Urinary bladder (tissue), 3 donors: ENCODE measurements at regions not wholly inside any gene's neighbourhood (a gene's known extent, or its start where the extent isn't known, plus 50 kb on each side); places are given as distances from the start of the nearest gene placed in this dataset.

ENCODE experiments used
- DNase-seq: peaks from one replicate; pipeline ENCODE4 v3.0.0-alpha.2; 2015; ENCODE audit errors: extremely low spot score
- H3K27ac ChIP-seq: one replicate; pipeline ENCODE4 v1.5.1; 2013; ENCODE audit warnings: low read depth, mild to moderate bottlenecking, moderate library complexity
- H3K36me3 ChIP-seq: one replicate; pipeline ENCODE4 v1.6.1; 2013; ENCODE audit warnings: mild to moderate bottlenecking, moderate library complexity; ENCODE audit not compliant: insufficient read depth
- H3K4me1 ChIP-seq: one replicate; pipeline ENCODE4 v1.6.1; 2013; ENCODE audit warnings: mild to moderate bottlenecking, moderate library complexity; ENCODE audit not compliant: insufficient read depth
- H3K4me3 ChIP-seq: one replicate; pipeline ENCODE4 v1.5.1; 2013; ENCODE audit warnings: low read depth, low read length
- WGBS: extraction: QIAGEN DNeasy Blood & Tissue Kit; methylation state at CpG from one replicate; pipeline ENCODE4 v1.1.7; 2013; 5-methylcytosine and 5-hydroxymethylcytosine counted together
- donor health status: healthy with polysubstance abuse.
- donor health status: healthy.

DNA sequence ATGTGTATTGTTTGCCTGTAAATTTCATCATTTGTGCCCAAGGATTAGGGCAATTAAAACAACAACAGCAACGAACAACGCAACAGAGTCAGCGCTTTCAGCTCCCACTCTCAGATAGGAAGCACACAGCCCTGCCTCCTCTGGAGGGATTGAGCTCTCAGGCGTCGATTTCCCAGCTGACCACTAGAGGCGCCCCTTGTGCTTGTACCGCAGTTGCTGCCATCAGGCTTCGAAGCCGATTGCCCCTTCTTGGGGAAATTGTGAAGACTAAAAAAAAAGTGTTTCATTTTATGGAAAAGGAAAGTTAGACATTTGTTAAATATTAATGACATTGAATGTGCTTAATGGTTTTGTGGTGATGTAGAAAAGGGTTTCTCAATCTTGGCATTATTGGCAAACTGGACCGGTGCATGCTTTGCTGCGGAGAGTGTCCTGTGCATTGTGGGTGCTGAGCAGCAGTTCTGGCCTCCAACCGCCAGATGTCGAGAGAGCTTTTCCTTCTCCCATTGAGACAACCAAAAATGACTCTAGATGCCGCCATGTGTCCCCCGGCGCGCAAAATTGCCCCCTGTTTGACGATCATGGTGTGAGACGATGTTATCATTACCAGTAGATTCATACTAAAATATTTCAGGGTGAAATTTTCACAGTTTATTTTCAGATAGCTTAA lies 650.4 kb upstream of the RBFOX1 start:
- H3K4me1 ChIP-seq, result no peaks in the 10 kb centered on the region
- 55% methylated on average over 19 of the region's 19 CpGs for WGBS
- no peaks in the 10 kb centered on the region for H3K36me3 ChIP-seq
- no peak overlapping the region for H3K27ac ChIP-seq
- DNase-seq, result no peak
- H3K4me3 ChIP-seq, result no peak overlapping the region

DNA sequence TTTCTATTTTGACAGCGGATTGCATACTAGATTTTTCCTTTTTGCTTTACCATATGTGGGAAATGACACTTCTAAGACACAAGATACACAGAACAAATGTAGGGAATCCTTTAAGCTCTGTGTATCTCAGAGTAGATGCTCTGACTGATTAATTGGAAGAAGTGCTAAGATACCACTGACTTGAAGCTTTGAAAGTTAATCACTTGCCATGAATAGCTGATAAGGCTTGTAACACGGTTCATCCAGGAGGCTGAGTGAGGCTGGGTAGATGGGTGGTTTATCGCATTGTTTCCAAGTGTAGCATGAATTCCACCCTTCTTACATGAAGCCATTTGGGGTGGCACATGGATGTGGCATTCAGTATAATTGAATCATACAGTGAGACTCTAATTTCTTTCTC lies 654.1 kb upstream of the RBFOX1 start:
- DNase-seq, result no peak
- H3K4me3 ChIP-seq, result no peak overlapping the region
- no peak overlapping the region for H3K27ac ChIP-seq
- WGBS, result 40% methylated on average over 3 of the region's 3 CpGs
- H3K4me1 ChIP-seq, result no peaks in the 10 kb centered on the region
- H3K36me3 ChIP-seq, result no peaks in the 10 kb centered on the region

- DNase-seq, result no peak
- no peaks in the 10 kb centered on the region for H3K36me3 ChIP-seq
- WGBS, result 78% methylated on average over 4 of the region's 4 CpGs
- no peak overlapping the region for H3K4me3 ChIP-seq
- H3K27ac ChIP-seq, result no peak overlapping the region
- no peaks in the 10 kb centered on the region for H3K4me1 ChIP-seq
Measured at GRCh38 chr16:6674071-6674470, 658.6 kb upstream of the RBFOX1 start.

DNA sequence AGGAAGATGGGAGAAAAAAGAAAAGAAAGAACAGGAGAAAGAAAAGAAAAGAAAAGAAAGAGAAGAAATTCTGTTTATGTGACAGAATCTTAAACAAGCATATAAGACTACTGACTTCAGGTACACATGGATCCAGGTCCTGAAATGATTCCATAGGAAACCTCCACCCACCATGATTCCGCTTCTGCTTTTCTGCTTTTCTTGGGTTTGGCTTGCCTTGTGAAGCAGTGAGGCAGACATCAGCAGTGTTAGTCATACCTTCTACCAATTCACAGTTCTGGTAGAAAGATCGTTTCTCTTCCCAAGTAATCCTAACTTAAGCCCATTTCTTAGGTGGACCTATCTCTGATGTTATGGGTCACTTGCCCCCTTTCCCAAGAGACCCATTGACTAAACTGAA lies 660.1 kb upstream of the RBFOX1 start:
- WGBS, result 61% methylated on average over 2 of the region's 2 CpGs
- no peaks in the 10 kb centered on the region for H3K4me1 ChIP-seq
- H3K27ac ChIP-seq, result no peak overlapping the region
- no peak for DNase-seq
- no peak overlapping the region for H3K4me3 ChIP-seq
- H3K36me3 ChIP-seq, result no peaks in the 10 kb centered on the region

DNA sequence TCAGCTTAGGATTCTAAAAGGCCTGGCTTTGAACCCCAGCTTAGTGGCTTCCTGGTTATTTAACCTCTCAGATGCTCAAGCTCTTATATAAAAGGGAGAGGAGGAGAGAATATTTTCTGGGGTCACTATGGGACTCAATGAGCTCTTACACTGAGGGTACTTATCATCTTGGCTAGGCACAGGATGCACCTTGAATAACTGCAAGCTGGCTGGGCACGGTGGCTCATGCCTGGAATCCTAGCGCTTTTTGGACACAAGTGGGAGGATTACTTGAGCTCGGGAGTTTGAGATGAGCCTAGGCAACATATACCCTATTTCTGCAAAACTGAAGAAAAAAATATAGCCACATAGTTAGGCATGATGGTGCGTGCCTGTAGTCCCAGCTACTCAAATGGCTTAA lies 665.3 kb upstream of the RBFOX1 start:
- Histone ChIP-seq H3K36me3 (no peaks in the 10 kb centered on the region), H3K27ac (no peak overlapping the region), H3K4me1 (no peaks in the 10 kb centered on the region), H3K4me3 (no peak overlapping the region)
- WGBS, result 78% methylated on average over 4 of the region's 4 CpGs
- no peak for DNase-seq

- no peak overlapping the region for H3K4me3 ChIP-seq
- no peaks in the 10 kb centered on the region for H3K4me1 ChIP-seq
- H3K36me3 ChIP-seq, result no peaks in the 10 kb centered on the region
- H3K27ac ChIP-seq, result no peak overlapping the region
- 81% methylated on average over 7 of the region's 7 CpGs for WGBS
- DNase-seq, result no peak
Measured at GRCh38 chr16:6665126-6665525, 667.5 kb upstream of the RBFOX1 start.

GRCh38 chr16:6663668-6664067 lies 669.0 kb upstream of the RBFOX1 start:
- WGBS, result 55% methylated on average over 2 of the region's 2 CpGs
- DNase-seq, result no peak
- Histone ChIP-seq H3K27ac (no peak overlapping the region), H3K36me3 (no peaks in the 10 kb centered on the region), H3K4me1 (no peaks in the 10 kb centered on the region), H3K4me3 (no peak overlapping the region)

DNA sequence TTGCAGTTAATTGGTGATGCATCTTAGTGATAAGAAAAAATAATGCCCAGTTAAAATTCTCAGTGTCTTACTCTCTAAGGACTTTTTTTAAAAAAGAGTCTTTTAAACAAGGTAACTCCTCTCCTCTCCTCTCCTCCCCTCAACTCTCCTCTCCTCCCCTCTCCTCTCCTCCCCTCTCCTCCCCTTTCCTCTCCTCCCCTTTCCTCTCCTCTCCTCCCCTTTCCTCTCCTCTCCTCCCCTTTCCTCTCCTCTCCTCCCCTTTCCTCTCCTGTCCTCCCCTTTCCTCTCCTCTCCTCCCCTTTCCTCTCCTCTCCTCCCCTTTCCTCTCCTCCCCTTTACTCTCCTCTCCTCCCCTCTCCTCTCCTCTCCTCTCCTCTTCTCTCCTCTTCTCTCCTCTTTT lies 675.9 kb upstream of the RBFOX1 start:
- no peak for DNase-seq
- H3K4me1 ChIP-seq, result no peaks in the 10 kb centered on the region
- no peaks in the 10 kb centered on the region for H3K36me3 ChIP-seq
- H3K27ac ChIP-seq, result no peak overlapping the region
- H3K4me3 ChIP-seq, result no peak overlapping the region

- Histone ChIP-seq H3K27ac (no peak overlapping the region), H3K4me1 (no peaks in the 10 kb centered on the region), H3K4me3 (no peak overlapping the region), H3K36me3 (no peaks in the 10 kb centered on the region)
- 68% methylated on average over 5 of the region's 5 CpGs for WGBS
- DNase-seq, result no peak
Measured at GRCh38 chr16:6646891-6647290, 685.8 kb upstream of the RBFOX1 start.

DNA sequence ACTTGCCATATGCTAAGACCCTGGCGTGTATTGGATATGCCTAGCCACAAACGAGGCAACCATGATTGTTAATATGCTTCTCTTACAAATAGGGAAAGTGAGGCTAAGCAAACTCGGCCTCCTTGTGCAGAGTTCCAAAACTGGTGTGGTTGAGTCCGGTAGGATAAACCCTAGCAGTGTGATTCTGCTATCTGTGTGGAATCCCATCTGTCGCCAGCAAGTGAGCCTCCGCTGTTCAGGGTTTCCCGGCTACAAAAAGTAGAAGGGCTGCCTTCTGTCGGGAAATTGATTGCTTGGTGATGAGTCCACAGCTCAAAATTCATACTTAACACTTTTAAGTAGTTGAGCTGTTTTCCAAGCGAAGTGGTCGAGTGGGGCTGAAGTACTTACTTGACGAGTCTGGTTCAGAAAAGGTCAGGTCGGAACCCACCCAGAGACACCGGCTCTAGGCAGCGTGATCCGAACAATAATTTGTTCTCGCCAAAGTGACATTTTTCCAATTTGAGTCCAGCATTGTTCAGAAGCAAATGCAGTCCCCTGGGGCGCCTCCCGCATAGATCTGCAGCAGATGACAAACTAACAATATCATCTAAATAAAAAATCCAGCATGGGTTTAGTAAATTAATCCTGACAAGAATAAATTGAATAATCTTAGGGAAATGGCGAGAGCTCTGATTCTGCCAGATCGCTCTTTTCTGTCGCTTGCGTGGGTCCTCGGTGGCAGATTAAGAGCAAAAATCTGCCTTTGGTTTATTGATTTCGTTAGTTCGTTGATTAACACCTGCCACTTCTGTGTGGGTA lies 686.7 kb upstream of the RBFOX1 start:
- H3K4me3 ChIP-seq, result no peak overlapping the region
- H3K36me3 ChIP-seq, result no peaks in the 10 kb centered on the region
- WGBS, result 73% methylated on average over 25 of the region's 25 CpGs
- H3K27ac ChIP-seq, result no peak overlapping the region
- DNase-seq, result no peak
- no peaks in the 10 kb centered on the region for H3K4me1 ChIP-seq

- Histone ChIP-seq H3K36me3 (no peaks in the 10 kb centered on the region), H3K4me3 (no peak overlapping the region), H3K27ac (no peak overlapping the region), H3K4me1 (no peaks in the 10 kb centered on the region)
- no peak for DNase-seq
- 36% methylated on average over 4 of the region's 4 CpGs for WGBS
Measured at GRCh38 chr16:6644916-6645315, 687.7 kb upstream of the RBFOX1 start.

DNA sequence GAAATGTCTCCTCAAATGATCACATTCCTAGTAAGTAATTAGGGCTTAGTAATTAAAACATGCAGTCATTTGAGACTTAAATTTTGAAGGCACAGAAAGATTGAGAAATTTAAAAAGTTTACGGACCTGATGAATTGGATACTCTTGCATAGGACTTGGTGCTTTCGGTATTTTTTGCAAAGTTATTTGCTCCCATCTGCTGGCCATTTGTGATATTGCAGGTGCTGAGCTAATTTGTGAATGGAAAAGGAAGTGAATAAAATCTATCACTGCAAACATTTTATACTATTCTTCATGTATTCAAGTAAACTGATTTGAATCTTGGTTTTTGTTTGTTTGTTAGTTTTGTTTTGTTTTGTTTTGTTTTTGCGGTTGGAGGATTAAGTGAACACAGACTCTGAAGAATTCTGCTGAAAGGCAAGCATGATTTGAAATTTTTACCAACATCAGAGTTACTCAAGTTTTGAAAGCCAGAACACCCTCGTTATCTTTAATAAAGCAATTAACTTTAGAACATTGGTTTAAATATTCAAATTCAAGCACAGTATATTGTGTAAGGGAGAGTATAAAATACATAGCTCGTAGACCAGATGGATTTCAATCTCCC lies 689.5 kb upstream of the RBFOX1 start:
- 30% methylated on average over 5 of the region's 5 CpGs for WGBS
- H3K27ac ChIP-seq, result no peak overlapping the region
- no peak overlapping the region for H3K4me3 ChIP-seq
- no peaks in the 10 kb centered on the region for H3K36me3 ChIP-seq
- H3K4me1 ChIP-seq, result no peaks in the 10 kb centered on the region
- peak; percentile 29 for DNase-seq

GRCh38 chr16:6642271-6642670 lies 690.4 kb upstream of the RBFOX1 start:
- no peak overlapping the region for H3K27ac ChIP-seq
- H3K36me3 ChIP-seq, result no peaks in the 10 kb centered on the region
- no peak for DNase-seq
- no peak overlapping the region for H3K4me3 ChIP-seq
- WGBS, result 21% methylated on average over 9 of the region's 9 CpGs
- H3K4me1 ChIP-seq, result no peaks in the 10 kb centered on the region

DNA sequence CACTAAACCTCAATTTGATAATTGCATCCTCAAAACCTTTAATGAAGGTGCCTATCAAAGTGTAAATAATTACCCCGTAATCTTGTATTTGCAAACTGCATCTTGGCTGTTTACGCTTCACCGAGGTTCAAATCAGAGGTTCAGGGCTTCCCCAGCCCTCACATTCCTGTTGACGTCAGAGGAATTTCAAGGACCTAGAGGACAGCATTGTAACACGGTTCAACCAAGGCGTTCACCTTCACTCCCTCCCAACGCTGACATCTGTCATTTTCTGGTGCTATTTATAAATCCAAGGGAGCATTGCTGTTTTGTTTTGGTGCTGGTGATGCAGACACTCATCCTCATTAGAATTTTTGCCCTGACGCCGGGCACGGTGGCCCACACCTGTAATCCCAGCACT lies 691.6 kb upstream of the RBFOX1 start:
- H3K4me1 ChIP-seq, result no peaks in the 10 kb centered on the region
- H3K36me3 ChIP-seq, result no peaks in the 10 kb centered on the region
- no peak overlapping the region for H3K4me3 ChIP-seq
- no peak overlapping the region for H3K27ac ChIP-seq
- no peak for DNase-seq
- WGBS, result 74% methylated on average over 10 of the region's 10 CpGs
